SIG-M5 treated with dmso at 0.1 percent for 504 hours (cell line): ENCODE measurements at regions not wholly inside any gene's neighbourhood (a gene's known extent, or its start where the extent isn't known, plus 50 kb on each side); places are given as distances from the start of the nearest gene placed in this dataset.
"Not testable (repeated sequence)": the region's sequence is repeated elsewhere in the genome, so short reads cannot be mapped to it uniquely, and the experiment has no call there.

Experiments used
- DNase-seq: peaks from one replicate; lab custom pipeline; 2025; ENCODE audit not compliant: unreplicated experiment; lab: John Stamatoyannopoulos, UW

- DNase-seq = not testable (repeated sequence)
Measured at GRCh38 chr12:9312406-9313392, 104.5 kb upstream of the PZP start.

- not testable (repeated sequence) for DNase-seq
Measured at GRCh38 chr12:9311454-9311853, 103.3 kb upstream of the PZP start.

GRCh38 chr12:9310645-9311044 is 102.5 kb upstream of the PZP start:
- DNase-seq = not testable (repeated sequence)

GRCh38 chr12:9309749-9310148 is 101.6 kb upstream of the PZP start:
- not testable (repeated sequence) for DNase-seq

- DNase-seq = not testable (repeated sequence)
Measured at GRCh38 chr12:9308745-9309144, 100.5 kb upstream of the PZP start.

- DNase-seq = not testable (repeated sequence)
Measured at GRCh38 chr12:9308163-9308562, 100.0 kb upstream of the PZP start.

GRCh38 chr12:9307255-9307654 is 99.1 kb upstream of the PZP start:
- DNase-seq = not testable (repeated sequence)

- not testable (repeated sequence) for DNase-seq
Measured at GRCh38 chr12:9306004-9306403, 97.8 kb upstream of the PZP start.

GRCh38 chr12:9304540-9304939 is 96.3 kb upstream of the PZP start:
- not testable (repeated sequence) for DNase-seq

GRCh38 chr12:9295872-9296271 is 87.7 kb upstream of the PZP start:
- not testable (repeated sequence) for DNase-seq

GRCh38 chr12:9294072-9294620 is 86.0 kb upstream of the PZP start:
- DNase-seq = not testable (repeated sequence)

GRCh38 chr12:9293391-9293790 is 85.2 kb upstream of the PZP start:
- not testable (repeated sequence) for DNase-seq

- DNase-seq = not testable (repeated sequence)
Measured at GRCh38 chr12:9289984-9290383, 81.8 kb upstream of the PZP start.

- DNase-seq = not testable (repeated sequence)
Measured at GRCh38 chr12:9284724-9285123, 76.5 kb upstream of the PZP start.

GRCh38 chr12:9284197-9284596 is 76.0 kb upstream of the PZP start:
- not testable (repeated sequence) for DNase-seq

- peak; percentile 44 for DNase-seq
Measured at GRCh38 chr12:9283346-9284095, 75.3 kb upstream of the PZP start.

- no peak for DNase-seq
Measured at GRCh38 chr12:9276990-9277389, 68.8 kb upstream of the PZP start.

- no peak for DNase-seq
Measured at GRCh38 chr12:9273276-9273675, 65.1 kb upstream of the PZP start.

- no peak for DNase-seq
Measured at GRCh38 chr12:9271875-9272274, 63.7 kb upstream of the PZP start.

GRCh38 chr12:9264546-9264945 is 56.4 kb upstream of the PZP start:
- DNase-seq = no peak

GRCh38 chr12:9260931-9261330 is 52.7 kb upstream of the PZP start:
- DNase-seq = no peak
